Adrenal gland (tissue), 9 donors: ENCODE measurements at regions not wholly inside any gene's neighbourhood (a gene's known extent, or its start where the extent isn't known, plus 50 kb on each side); places are given as distances from the start of the nearest gene placed in this dataset.

Experiments
- DNase-seq, 7 donors: peaks; one replicate each; pipeline ENCODE4 v3.0.0-alpha.2; 2019 to 2020
- H3K27ac ChIP-seq, 5 donors: fragments of 200-600 bp; sonication (generic) in 4 of 5; 1 replicate in 3 of 5; 2 replicates in 2 of 5; pipeline versions ENCODE4 v1.5.1 to v1.8.0; 2016 to 2020; ENCODE audit warnings: mild to moderate bottlenecking in 1 of 5
- H3K27me3 ChIP-seq: fragments of 200-600 bp; 2 replicates; pipeline ENCODE4 v1.8.0; 2021
- H3K36me3 ChIP-seq, 2 donors: fragments of 200-600 bp; replicated peaks in 1 of 2; 1 replicate in 1 of 2; 2 replicates in 1 of 2; pipeline versions ENCODE4 v1.5.1 to v1.8.0; 2018 to 2022
- H3K4me1 ChIP-seq, 2 donors: fragments of 200-600 bp; replicated peaks in 1 of 2; 1 replicate in 1 of 2; 2 replicates in 1 of 2; pipeline versions ENCODE4 v1.5.1 to v1.8.0; 2018 to 2021
- H3K4me3 ChIP-seq, 4 donors: fragments of 200-600 bp; sonication (generic) in 3 of 4; one replicate each; pipeline ENCODE4 v1.5.1; 2016 to 2018
- H3K9me3 ChIP-seq, 3 donors: fragments of 200-600 bp; sonication (generic) in 1 of 3; replicated peaks in 1 of 3; 1 replicate in 2 of 3; 2 replicates in 1 of 3; pipeline versions ENCODE4 v1.5.1 to v1.8.0; 2016 to 2021
- POLR2A ChIP-seq, 2 donors: fragments of 450-650 bp; IDR thresholded peaks; one replicate each; pipeline ENCODE4 v1.6.1; 2017; ENCODE audit warnings: antibody characterized with exemption in 2 of 2, mild to moderate bottlenecking in 2 of 2, moderate library complexity in 1 of 2
- WGBS, 4 donors: extraction: QIAGEN DNeasy Blood & Tissue Kit in 2 of 4; methylation state at CpG; one replicate each; pipeline versions ENCODE4 v1.1.5 to v1.1.7; 2013 to 2017; 5-methylcytosine and 5-hydroxymethylcytosine counted together
- intact Hi-C, 2 donors: fragments of 100-400 bp; cut with DNase I; formaldehyde crosslinking; loops; one replicate each; pipeline versions ENCODE4 v1.14.1 to v1.15.0; 2022 to 2023
- TF ChIP-seq, protein P1 (sequence below), 6 experiments: fragments of 450-650 bp in 4 of 6; fragments of 200-600 bp in 2 of 6; sonication (generic) in 1 of 6; IDR thresholded peaks; 1 replicate in 5 of 6; 2 replicates in 1 of 6; pipeline versions ENCODE4 v1.5.1 to v1.8.0; 2016 to 2021; ENCODE audit warnings: antibody characterized with exemption in 6 of 6, mild to moderate bottlenecking in 2 of 6, moderate library complexity in 1 of 6
- donor health status: healthy with polysubstance abuse.
- donor health status: Bipolar disorder and iron deficiency.
- donor health status: DM: yes; HTN: yes; CAD: no.
- donor health status: DM: no; HTN: no; CAD: no.
- donor health status: DM: no; HTN: no; CAD: no.

DNA sequence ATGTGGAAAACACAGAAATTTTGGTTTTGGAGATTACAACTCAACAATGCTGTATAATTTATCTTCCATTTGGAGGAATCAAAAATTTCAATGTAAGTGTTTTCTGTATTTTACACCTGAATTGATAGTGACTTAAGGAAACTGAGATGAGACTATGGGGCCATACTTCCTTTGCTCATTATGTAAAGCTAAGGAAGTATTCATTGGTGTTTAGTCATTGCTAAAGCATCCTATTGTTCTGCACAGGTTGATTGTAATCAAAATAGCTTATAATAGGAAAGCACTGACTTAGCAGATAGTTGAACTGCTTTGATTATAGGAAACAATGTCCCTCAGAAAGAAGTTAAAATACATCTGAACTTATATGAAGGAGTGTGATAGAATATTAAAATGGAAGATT, 244.4 kb upstream of the SLITRK5 start:
- H3K27ac ChIP-seq, result no peak overlapping the region
- H3K4me3 ChIP-seq, result no peak overlapping the region
- no peaks in the 10 kb centered on the region for H3K27me3 ChIP-seq
- no peak for DNase-seq
- H3K9me3 ChIP-seq, result no peaks in the 10 kb centered on the region
- TF ChIP-seq, protein P1, sequence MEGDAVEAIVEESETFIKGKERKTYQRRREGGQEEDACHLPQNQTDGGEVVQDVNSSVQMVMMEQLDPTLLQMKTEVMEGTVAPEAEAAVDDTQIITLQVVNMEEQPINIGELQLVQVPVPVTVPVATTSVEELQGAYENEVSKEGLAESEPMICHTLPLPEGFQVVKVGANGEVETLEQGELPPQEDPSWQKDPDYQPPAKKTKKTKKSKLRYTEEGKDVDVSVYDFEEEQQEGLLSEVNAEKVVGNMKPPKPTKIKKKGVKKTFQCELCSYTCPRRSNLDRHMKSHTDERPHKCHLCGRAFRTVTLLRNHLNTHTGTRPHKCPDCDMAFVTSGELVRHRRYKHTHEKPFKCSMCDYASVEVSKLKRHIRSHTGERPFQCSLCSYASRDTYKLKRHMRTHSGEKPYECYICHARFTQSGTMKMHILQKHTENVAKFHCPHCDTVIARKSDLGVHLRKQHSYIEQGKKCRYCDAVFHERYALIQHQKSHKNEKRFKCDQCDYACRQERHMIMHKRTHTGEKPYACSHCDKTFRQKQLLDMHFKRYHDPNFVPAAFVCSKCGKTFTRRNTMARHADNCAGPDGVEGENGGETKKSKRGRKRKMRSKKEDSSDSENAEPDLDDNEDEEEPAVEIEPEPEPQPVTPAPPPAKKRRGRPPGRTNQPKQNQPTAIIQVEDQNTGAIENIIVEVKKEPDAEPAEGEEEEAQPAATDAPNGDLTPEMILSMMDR (IDR thresholded peaks at IDR 0.05), result no peak
- TF ChIP-seq POLR2A (IDR thresholded peaks at IDR 0.05), result no peak
- H3K36me3 ChIP-seq, result no peaks in the 10 kb centered on the region
- intact Hi-C loops, result no loop called here
- H3K4me1 ChIP-seq, result no peaks in the 10 kb centered on the region

DNA sequence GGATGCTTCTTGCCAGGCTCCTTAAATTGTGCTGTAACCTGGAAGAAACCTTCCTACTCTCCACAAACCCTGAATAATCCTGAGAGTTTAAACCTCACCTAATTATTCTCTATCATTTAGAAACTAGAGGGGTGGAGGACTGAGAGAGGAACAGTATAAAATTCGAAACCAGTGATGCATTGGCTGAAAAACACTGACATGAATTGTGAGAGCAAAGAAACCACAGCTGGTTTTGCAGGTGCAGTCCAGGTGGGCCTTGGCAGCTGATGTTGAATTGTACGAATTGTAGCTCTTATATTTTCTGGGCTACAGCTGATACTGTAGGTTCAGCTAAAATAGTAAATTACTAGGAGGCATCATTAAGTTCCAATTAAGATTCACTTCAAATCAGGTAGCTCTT, 227.0 kb upstream of the SLITRK5 start:
- Histone ChIP-seq H3K9me3 (no peaks in the 10 kb centered on the region), H3K4me1 (no peaks in the 10 kb centered on the region), H3K27me3 (no peaks in the 10 kb centered on the region), H3K27ac (no peak overlapping the region), H3K4me3 (no peak overlapping the region), H3K36me3 (no peaks in the 10 kb centered on the region)
- intact Hi-C loops, result no loop called here
- no peak for TF ChIP-seq POLR2A (IDR thresholded peaks at IDR 0.05)
- TF ChIP-seq, protein P1 (IDR thresholded peaks at IDR 0.05), result no peak
- WGBS, 4 donors, result 46 to 62% (median 54%) methylated on average over 2 of the region's 2 CpGs
- DNase-seq, result no peak

DNA sequence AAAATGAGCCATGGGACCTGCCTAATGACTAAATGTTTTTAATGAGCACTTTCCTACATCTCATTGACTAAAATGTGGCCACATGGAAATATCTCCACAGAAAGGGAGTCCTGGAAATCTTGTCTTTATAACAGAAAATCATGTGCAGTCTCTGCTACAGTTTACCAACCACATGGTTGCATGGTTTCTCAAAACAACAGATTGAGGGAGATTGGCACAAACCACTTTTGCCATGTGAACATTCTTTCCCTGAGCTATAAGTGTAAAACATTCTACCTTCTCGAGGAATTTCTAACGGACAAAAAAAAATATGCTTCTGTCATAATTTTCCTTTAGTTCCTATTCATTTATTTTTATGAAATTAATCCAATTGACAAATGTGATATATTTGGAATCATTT, 218.9 kb upstream of the SLITRK5 start:
- no peak for TF ChIP-seq POLR2A (IDR thresholded peaks at IDR 0.05)
- TF ChIP-seq, protein P1 (IDR thresholded peaks at IDR 0.05), result no peak
- 79 to 88% (median 82%) methylated on average over 2 of the region's 2 CpGs for WGBS, 4 donors

DNA sequence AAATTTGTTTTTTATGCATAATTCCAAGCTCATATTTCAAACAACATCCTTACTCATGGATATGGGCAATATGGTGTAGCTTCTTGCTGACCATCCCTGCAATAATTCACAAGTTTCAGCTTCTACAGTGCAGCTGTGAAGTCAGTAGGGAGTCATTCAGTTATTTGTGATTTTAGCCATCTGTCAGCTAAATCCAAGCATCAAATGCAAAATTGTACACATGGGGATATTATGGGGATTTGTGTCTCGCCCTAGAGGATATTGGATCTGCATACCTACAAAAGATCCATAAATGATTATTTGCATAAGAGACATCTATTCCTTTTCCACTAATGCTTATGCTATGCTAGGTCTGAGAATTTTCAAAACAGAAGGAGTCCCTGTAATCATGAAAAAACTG, 217.9 kb upstream of the SLITRK5 start:
- no peaks in the 10 kb centered on the region for H3K9me3 ChIP-seq

More for the DNA sequence above, 218.9 kb upstream of the SLITRK5 start:
- DNase-seq, result no peak
- Histone ChIP-seq H3K4me1 (no peaks in the 10 kb centered on the region), H3K9me3 (no peaks in the 10 kb centered on the region), H3K4me3 (no peak overlapping the region), H3K27me3 (no peaks in the 10 kb centered on the region), H3K36me3 (no peaks in the 10 kb centered on the region), H3K27ac (no peak overlapping the region)
- intact Hi-C loops, result no loop called here

More for the DNA sequence above, 217.9 kb upstream of the SLITRK5 start:
- no peak for TF ChIP-seq POLR2A (IDR thresholded peaks at IDR 0.05)
- TF ChIP-seq, protein P1 (IDR thresholded peaks at IDR 0.05), result no peak
- no peaks in the 10 kb centered on the region for H3K27me3 ChIP-seq
- H3K27ac ChIP-seq, result no peak overlapping the region
- H3K4me3 ChIP-seq, result no peak overlapping the region
- no peaks in the 10 kb centered on the region for H3K4me1 ChIP-seq
- 52 to 65% (median 57%) methylated on average over 1 of the region's 1 CpG for WGBS, 4 donors
- no peak for DNase-seq
- intact Hi-C loops, result no loop called here
- H3K36me3 ChIP-seq, result no peaks in the 10 kb centered on the region
